Endothelial cell of umbilical vein (primary cell): ENCODE measurements at regions not wholly inside any gene's neighbourhood (a gene's known extent, or its start where the extent isn't known, plus 50 kb on each side); places are given as distances from the start of the nearest gene placed in this dataset.

Experiments used
- BruUV-seq: library from RNA; stranded (reverse); fragments of 400-500 nt; replicated peaks from 2 replicates; lab custom pipeline; 2021; lab: Mats Ljungman, UMichigan
- CTCF ChIA-PET: fragments of 300-600, 350-600 bp; sonication (Branson Sonifier 250); formaldehyde crosslinking; loops from one replicate; lab custom pipeline; 2021; ENCODE audit warnings: antibody characterized with exemption, inconsistent platforms; lab: Charles Lee
- POLR2A ChIA-PET: fragments of 300-600, 350-600 bp; sonication (Branson Sonifier 250); formaldehyde crosslinking; loops from one replicate; lab custom pipeline; 2021; ENCODE audit warnings: antibody characterized with exemption, inconsistent platforms; lab: Charles Lee
- DNase-seq: peaks from one replicate; pipeline ENCODE4 v3.0.0-alpha.2; 2011; ENCODE audit warnings: low read depth, low spot score
- FAIRE-seq: peaks from 2 replicates; lab custom pipeline; 2011; peaks lifted over from hg19 to GRCh38; lab: Jason Lieb, UNC
- H2AFZ ChIP-seq: 2 replicates; pipeline ENCODE4 v1.6.0; 2012; ENCODE audit warnings: low read depth, low read length, control low read depth, inconsistent platforms
- H3K27ac ChIP-seq: 2 replicates; pipeline ENCODE4 v1.5.1; 2011; ENCODE audit warnings: low read depth, mild to moderate bottlenecking, control low read depth, low read length, moderate library complexity; ENCODE audit not compliant: insufficient read depth
- H3K27me3 ChIP-seq, 2 experiments: 2 replicates each; pipeline versions ENCODE4 v1.6.0 to v1.6.1; 2011; ENCODE audit warnings: low read length in 2 of 2, mixed read lengths in 1 of 2; ENCODE audit not compliant: control insufficient read depth in 2 of 2, insufficient read depth in 2 of 2
- H3K36me3 ChIP-seq, 2 experiments: 2 replicates in 1 of 2; 3 replicates in 1 of 2; pipeline ENCODE4 v1.5.1; 2011; ENCODE audit warnings: low read length in 2 of 2, mild to moderate bottlenecking in 1 of 2, moderate library complexity in 1 of 2; ENCODE audit not compliant: control insufficient read depth in 2 of 2, insufficient read depth in 2 of 2; ENCODE audit errors: extremely low read depth in 1 of 2
- H3K4me1 ChIP-seq: 3 replicates; pipeline ENCODE4 v1.5.1; 2011; ENCODE audit warnings: mild to moderate bottlenecking, low read length; ENCODE audit not compliant: control insufficient read depth, insufficient read depth; ENCODE audit errors: extremely low read depth
- H3K4me2 ChIP-seq: 2 replicates; pipeline ENCODE4 v1.6.1; 2011; ENCODE audit warnings: low read length, control low read depth, mixed read lengths; ENCODE audit not compliant: insufficient read depth
- H3K4me3 ChIP-seq, 3 experiments: fragments of 200-600 bp in 1 of 3; sonication (generic), shearing (Covaris generic) in 1 of 3; replicated peaks in 1 of 3; 2 replicates each; pipeline ENCODE4 v1.5.1; 2011 to 2016; ENCODE audit warnings: control low read depth in 3 of 3, low read length in 3 of 3, mild to moderate bottlenecking in 2 of 3, inconsistent platforms in 1 of 3, low read depth in 1 of 3, moderate library complexity in 1 of 3; ENCODE audit not compliant: insufficient read depth in 1 of 3
- H3K79me2 ChIP-seq: 2 replicates; pipeline ENCODE4 v1.6.0; 2012; ENCODE audit warnings: low read length, inconsistent platforms; ENCODE audit not compliant: control insufficient read depth, insufficient read depth
- H3K9ac ChIP-seq: replicated peaks from 2 replicates; pipeline ENCODE3; 2011; ENCODE audit warnings: low read length, control low read depth; ENCODE audit not compliant: insufficient read depth; ENCODE audit errors: extremely low read depth
- H3K9me1 ChIP-seq: replicated peaks from 3 replicates; pipeline ENCODE4 v1.6.0; 2011; ENCODE audit warnings: mild to moderate bottlenecking, low read length; ENCODE audit not compliant: control insufficient read depth, insufficient read depth; ENCODE audit errors: extremely low read depth
- H3K9me3 ChIP-seq: replicated peaks from 2 replicates; pipeline ENCODE4 v1.5.1; 2012; ENCODE audit warnings: low read length, inconsistent platforms; ENCODE audit not compliant: control insufficient read depth, insufficient read depth
- H4K20me1 ChIP-seq: replicated peaks from 2 replicates; pipeline ENCODE3; 2011; ENCODE audit warnings: mild to moderate bottlenecking, low read length; ENCODE audit not compliant: control insufficient read depth, insufficient read depth; ENCODE audit errors: extremely low read depth
- CTCF ChIP-seq, 2 donors: IDR thresholded peaks; 1 replicate in 1 of 2; 2 replicates in 1 of 2; pipeline ENCODE4 v1.5.1; 2011; ENCODE audit warnings: low read length in 2 of 2, mild to moderate bottlenecking in 2 of 2, moderate library complexity in 2 of 2, control low read depth in 1 of 2, inconsistent platforms in 1 of 2, low read depth in 1 of 2; ENCODE audit not compliant: insufficient read depth in 1 of 2; ENCODE audit errors: extremely low read depth in 1 of 2
- EZH2 ChIP-seq: IDR thresholded peaks from 2 replicates; pipeline ENCODE4 v1.6.1; 2012; ENCODE audit warnings: borderline replicate concordance, low read depth, mild to moderate bottlenecking, moderate library complexity, low read length, inconsistent platforms; ENCODE audit not compliant: severe bottlenecking
- FOS ChIP-seq: IDR thresholded peaks from 2 replicates; pipeline ENCODE4 v1.6.1; 2011; ENCODE audit warnings: mild to moderate bottlenecking, low read length, moderate library complexity, borderline replicate concordance; ENCODE audit not compliant: insufficient read depth
- GATA2 ChIP-seq: IDR thresholded peaks from 2 replicates; pipeline ENCODE4 v1.7.0; 2011; ENCODE audit warnings: low read depth, mild to moderate bottlenecking, moderate library complexity, mixed read lengths, low read length; ENCODE audit not compliant: insufficient read length, insufficient read depth
- JUN ChIP-seq: IDR thresholded peaks from 2 replicates; pipeline ENCODE4 v1.6.1; 2011; ENCODE audit warnings: borderline replicate concordance, low read depth; ENCODE audit not compliant: insufficient read length, insufficient read depth
- MAX ChIP-seq: IDR thresholded peaks from 2 replicates; pipeline ENCODE4 v1.6.1; 2011; ENCODE audit not compliant: insufficient read depth, insufficient read length
- MYC ChIP-seq: IDR thresholded peaks from one replicate; pipeline ENCODE4 v1.6.1; 2011; ENCODE audit warnings: mild to moderate bottlenecking, low read depth, low read length
- POLR2A ChIP-seq: IDR thresholded peaks from 2 replicates; pipeline ENCODE4 v1.6.1; 2012; ENCODE audit warnings: low read depth, mild to moderate bottlenecking, control low read depth, low read length
- POLR2AphosphoS5 ChIP-seq: IDR thresholded peaks from 2 replicates; pipeline ENCODE4 v1.6.1; 2012; ENCODE audit warnings: low read depth, mild to moderate bottlenecking, control low read depth, low read length, moderate library complexity; ENCODE audit not compliant: insufficient read depth
- dilution Hi-C: fragments of 300-500 bp; cut with MboI; formaldehyde crosslinking; loops from one replicate; pipeline ENCODE4 v1.15.0; 2019; ENCODE audit warnings: low sequenced_read_pairs; ENCODE audit not compliant: extremely low pct_ligation_motif_present
- intact Hi-C: fragments of 100-400 bp; cut with micrococcal nuclease; formaldehyde crosslinking; loops from one replicate; pipeline ENCODE4 v1.10.0; 2022

- Histone ChIP-seq H3K4me1 (no peaks in the 10 kb centered on the region), H3K9me3 (no peaks in the 10 kb centered on the region), H3K4me3 (no peak overlapping the region), H2AFZ (no peak overlapping the region), H3K4me2 (no peak overlapping the region), H4K20me1 (no peaks in the 10 kb centered on the region), H3K9ac (no peak overlapping the region), H3K27me3 (no peaks in the 10 kb centered on the region), H3K27ac (no peak overlapping the region), H3K9me1 (no peaks in the 10 kb centered on the region), H3K79me2 (no peaks in the 10 kb centered on the region), H3K36me3 (no peaks in the 10 kb centered on the region)
- TF ChIP-seq POLR2AphosphoS5 (no peak), MYC (no peak), MAX (no peak), GATA2 (no peak)
- ChIA-PET CTCF (no interaction called here), POLR2A (no interaction called here)
- FAIRE-seq (no peak), DNase-seq (no peak)
- dilution Hi-C loops, result no loop called here
- intact Hi-C loops, result no loop called here
- BruUV-seq, result no TSS peak
These were observed 98.0 kb upstream of the NCK2 start for GRCh38 chr2:105646774-105647076.

- Histone ChIP-seq H3K4me1 (no peaks in the 10 kb centered on the region), H3K27me3 (no peaks in the 10 kb centered on the region), H3K9ac (no peak overlapping the region), H2AFZ (no peak overlapping the region), H3K4me3 (no peak overlapping the region), H4K20me1 (no peaks in the 10 kb centered on the region), H3K4me2 (no peak overlapping the region), H3K79me2 (no peaks in the 10 kb centered on the region), H3K27ac (no peak overlapping the region), H3K9me1 (no peaks in the 10 kb centered on the region), H3K36me3 (no peaks in the 10 kb centered on the region), H3K9me3 (no peaks in the 10 kb centered on the region)
- DNase-seq (no peak), FAIRE-seq (no peak)
- intact Hi-C loops (no loop called here), dilution Hi-C loops (no loop called here)
- ChIA-PET CTCF (no interaction called here), POLR2A (no interaction called here)
- no peak for TF ChIP-seq POLR2A
- TF ChIP-seq MAX, result no peak
- no peak for TF ChIP-seq MYC
- TF ChIP-seq CTCF (IDR thresholded peaks at IDR 0.05; ENCODE audit: extremely low read depth in 1 of 2, insufficient read depth in 1 of 2, low read depth in 1 of 2, low read length in 2 of 2), result no peak
- TF ChIP-seq POLR2AphosphoS5, result no peak
- TF ChIP-seq GATA2, result no peak
- TF ChIP-seq JUN, result no peak
- no peak for TF ChIP-seq EZH2
- no peak for TF ChIP-seq FOS
- no TSS peak for BruUV-seq
These were observed 98.6 kb upstream of the NCK2 start for GRCh38 chr2:105645938-105646773.
